NCI-H69 (cell line): ENCODE measurements at regions not wholly inside any gene's neighbourhood (a gene's known extent, or its start where the extent isn't known, plus 50 kb on each side); places are given as distances from the start of the nearest gene placed in this dataset.

Experiments
- DNase-seq: peaks from one replicate; lab custom pipeline; 2025; lab: John Stamatoyannopoulos, UW

DNA sequence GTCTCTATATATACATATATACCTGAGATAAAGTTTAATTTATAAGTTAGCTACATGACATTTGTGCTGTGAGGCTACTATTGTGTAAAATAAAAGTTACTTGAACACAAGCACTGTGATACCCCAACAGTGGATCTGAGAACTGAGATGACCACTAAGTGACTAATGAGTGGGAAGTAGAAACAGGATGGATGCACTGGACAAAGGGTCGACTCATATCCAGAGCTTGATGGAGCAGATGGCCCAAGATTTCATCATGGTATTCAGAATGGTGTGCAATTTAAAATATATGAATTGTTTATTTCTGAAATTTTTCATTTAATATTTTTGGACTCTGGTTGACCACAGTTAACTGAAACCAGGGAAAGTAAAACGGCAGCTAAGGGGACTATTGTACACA, 908.6 kb upstream of the MDGA2 start:
- peak; percentile 32 for DNase-seq

DNA sequence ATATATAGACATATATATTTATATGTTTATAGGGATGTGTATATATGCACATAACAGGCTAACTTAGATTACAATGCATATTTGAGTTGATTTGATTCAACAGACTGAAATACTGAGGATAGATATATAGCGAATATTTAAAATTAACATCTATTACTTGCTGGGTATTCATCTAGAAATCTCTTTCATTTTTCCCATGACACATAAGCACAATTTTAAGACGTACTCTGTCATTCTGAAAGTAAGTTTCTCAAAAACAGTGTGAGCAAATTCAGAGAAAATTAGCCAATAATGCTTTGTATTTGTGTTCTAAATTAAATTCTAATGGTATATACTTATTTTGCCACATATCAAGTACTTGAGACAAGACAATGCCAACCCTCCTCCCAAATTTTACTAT, 907.5 kb upstream of the MDGA2 start:
- DNase-seq = no peak

DNA sequence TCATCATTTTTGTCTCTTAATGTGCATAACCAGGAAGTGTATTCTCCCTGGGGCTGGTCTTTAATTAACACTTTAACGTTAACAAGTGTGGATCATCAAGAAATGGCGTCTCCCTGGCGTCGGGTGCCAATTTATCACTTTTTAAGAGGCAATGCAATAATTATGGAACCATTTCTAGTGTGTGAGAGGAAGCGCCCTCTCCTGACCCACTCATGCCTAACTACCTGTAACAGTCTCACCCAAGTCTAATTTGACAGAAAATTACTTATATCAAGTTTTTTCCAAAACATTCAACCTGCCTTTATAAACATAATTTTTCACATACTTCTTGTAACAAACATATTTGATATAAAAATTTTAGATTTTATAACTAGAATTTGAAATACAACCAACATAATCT, 905.3 kb upstream of the MDGA2 start:
- DNase-seq = peak; percentile 90

DNA sequence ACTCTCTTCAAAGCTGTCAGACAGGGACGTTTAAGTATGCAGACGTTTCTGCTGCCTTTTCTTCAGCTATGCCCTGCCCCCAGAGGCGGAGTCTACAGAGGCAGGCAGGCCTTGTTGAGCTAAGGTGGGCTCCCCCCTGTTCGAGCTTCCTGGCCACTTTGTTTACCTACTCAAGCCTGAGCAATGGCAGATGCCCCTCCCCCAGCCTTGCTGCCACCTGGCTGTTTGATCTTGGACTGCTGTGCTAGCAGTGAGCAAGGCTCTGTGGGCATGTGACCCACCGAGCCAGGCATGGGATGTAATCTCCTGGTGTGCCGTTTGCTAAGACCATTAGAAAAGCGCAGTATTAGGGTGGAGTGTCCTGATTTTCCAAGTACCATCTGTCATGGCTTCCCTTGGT, 900.4 kb upstream of the MDGA2 start:
- peak; percentile 76 for DNase-seq

DNA sequence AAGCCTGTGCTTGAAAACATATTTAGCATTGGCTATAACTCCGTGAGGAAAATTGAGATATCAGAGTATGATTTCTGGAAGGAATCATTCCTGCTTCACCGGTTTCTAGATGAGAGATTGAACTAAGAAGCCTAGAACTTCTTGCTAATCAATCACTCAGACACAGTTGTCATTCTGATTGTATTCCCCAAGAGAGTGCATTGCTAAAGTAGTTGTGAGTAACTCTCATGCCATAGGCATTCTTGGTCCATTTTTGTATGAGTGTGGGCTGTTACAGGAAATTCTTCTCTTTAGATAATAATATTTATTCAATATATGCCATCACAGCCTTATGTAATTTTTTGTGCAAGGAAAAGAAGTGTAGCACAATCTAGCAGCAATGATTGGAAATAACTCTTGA, 893.3 kb upstream of the MDGA2 start:
- DNase-seq = no peak

DNA sequence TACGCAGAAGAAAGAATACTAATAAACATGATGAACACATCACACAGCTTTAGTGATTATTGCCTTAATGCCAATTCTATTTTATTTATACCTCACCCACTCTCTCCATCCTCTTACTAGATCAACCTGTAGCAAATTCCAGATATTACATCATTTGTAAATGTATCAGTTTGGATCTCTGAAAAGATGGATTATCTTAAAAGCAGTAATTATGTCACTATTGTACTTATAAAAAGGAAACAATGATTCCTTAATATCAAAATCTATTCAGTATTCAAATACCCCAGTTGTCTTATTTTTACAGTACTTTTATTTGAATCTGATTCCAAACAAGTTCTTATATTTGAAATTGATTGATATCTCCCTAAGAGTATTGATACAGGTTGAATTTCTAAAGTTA, 892.8 kb upstream of the MDGA2 start:
- no peak for DNase-seq

DNA sequence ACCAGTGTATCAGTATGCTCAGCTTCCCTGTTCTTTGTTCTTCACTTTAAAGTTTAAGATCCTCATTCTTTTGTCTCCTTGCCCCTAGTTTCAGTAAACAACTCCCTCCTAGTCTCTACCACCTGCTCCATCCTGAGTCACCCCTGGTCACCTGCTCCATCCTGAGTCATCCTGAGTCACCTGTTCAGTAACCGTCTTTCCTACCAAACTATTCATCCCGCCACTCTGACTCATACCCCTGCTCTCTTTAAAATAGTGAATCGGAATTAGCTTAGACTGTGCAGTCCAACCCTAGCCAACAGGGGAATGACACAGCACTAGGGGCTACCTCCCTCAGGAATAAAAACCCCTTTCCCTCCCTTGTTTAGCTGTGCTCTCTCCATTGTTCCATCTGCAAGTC, 888.1 kb upstream of the MDGA2 start:
- peak; percentile 15 for DNase-seq

DNA sequence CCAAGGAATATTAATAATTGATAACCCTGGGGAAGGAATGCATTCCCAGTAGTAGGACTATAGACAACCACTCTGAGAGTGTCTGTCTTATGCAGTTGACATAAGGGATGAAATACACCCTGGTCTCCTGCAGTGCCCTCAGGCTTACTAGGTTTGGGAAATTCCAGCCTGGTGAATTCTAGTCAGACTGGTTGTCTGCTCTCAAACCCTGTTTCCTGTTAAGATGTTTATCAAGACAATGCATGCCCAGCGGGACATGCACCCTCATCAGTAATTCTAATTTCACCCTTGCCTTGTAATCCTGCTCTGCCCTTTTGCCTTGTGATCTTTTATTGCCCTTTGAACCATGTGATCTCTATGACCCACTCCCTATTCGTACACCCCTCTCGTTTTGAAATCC, 886.0 kb upstream of the MDGA2 start:
- peak; percentile 15 for DNase-seq

DNA sequence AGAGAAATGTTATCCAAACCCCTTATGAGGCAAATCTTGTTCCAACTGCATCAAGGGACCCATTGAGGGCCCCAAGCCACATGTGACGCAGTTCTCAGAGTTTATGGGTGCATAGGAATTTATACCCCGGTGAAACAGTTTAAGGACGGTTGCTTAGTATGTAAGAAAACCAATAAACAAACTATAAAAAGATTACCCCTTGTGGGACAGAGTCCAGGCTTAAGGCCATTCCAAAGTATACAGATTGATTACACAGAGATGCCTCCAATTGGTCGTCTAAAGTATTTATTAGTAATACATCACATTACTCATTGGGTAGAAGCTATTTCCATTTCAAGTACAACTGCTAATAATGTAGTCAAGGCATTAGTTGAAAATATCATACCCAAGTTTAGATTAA, 885.0 kb upstream of the MDGA2 start:
- no peak for DNase-seq

DNA sequence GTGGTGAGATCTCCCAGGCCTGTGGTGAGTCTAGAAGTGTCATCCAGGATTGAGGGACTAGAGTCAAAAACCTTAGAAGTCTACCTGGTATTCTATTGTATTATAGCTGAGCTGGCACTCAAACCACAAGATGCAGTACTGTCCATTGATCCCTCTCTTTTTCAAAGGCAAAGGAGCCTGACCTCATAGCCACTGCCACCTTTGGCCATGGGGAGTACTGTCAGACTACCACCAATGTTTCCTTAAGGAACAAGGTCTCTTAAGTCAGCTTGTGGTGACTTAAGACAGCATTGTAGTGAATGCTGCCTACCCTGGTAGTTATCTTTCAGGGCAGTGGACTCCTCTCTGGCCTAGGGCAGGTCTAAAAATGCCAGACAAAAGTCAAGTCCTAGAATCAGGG, 878.0 kb upstream of the MDGA2 start:
- DNase-seq = no peak

DNA sequence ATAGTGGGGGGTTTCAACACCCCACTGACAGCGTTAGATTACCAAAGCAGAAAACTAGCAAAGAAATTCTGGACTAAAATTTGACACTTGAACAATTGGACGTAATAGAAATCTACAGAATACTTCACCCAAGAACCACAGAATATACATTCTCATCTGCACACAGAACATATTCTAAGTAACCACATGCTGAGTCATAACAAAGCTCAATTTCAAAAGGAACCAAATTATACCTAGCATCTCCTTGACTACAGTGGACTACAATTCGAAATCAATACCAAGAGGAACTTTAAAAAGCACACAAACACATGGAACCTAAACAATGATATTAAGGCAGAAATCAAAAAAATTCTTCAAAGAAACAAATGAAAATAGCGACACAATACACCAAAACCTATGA, 871.6 kb upstream of the MDGA2 start:
- DNase-seq = peak; percentile 9

DNA sequence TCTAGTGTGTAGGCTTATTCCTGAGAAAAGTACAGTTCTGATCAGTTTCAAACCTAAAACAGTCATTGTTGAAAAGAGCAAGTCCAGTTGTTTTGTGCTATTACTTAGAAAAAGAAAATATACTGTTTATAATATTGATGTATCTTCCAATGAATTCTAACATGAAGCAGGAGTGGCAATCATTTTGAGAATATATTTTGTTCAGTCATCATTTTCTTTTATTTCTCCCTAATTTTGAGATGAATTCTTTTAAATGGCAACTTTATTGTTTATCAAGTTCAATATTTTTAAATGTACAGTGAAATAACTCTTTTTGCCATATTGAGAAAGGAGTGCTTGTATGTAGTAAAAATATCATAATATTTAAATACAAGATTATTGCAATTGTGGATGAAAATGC, 862.2 kb upstream of the MDGA2 start:
- no peak for DNase-seq

DNA sequence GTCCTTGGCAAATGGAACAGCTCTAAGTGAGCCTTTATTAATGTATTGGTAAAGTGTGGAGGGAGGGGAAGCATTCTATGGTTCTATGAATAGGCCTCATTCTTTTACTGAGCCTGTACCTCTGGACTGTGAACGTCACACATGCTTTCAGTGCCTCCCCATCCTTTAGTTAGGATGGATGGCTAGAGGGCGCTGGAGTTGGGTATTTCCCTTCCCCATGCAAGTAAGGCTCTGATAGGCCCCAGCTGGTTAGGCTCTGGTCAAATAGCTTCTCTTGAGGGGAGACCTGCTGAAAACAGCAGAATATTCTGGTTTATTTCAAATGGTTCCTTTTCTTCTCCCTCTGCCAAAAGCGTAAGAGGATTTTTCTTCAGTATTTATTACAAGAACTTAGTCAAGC, 860.9 kb upstream of the MDGA2 start:
- DNase-seq = peak; percentile 35

DNA sequence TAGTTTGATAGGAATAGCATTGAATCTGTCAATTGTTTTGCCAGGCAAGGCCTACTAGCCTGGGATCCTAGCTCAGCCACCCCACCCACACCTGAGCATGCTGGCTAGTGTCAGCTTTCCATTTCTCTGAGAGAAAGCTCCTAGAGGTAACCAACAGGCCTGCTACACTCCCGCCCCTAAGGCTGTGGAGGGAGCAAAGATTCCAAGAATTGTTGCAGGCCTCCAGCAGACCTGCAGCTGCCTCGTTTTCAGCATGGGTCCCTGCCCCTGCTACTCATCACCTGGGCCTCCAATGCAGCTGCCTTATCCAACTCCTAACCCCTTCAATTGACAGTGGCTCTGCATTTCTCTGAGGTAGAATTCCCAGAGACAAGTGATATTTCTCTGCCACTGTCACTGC, 852.4 kb upstream of the MDGA2 start:
- peak; percentile 26 for DNase-seq

DNA sequence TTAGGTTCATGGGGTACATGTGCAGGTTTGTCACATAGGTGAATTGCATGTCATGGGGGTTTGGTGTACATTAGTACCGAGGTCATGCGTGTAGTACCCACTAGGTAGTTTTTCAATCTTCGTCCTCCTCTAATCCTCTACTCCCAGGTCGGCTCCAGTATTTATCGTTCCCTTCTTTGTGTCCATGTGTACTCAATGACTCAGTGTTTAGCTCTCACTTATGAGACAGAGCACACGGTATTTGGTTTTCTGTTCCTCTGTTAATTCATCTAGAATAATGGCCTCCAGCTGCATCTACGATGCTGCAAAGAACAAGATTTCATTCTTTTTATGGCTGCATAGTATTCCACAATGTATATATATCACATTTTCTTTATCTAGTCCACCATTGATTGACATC, 850.9 kb upstream of the MDGA2 start:
- DNase-seq = no peak

DNA sequence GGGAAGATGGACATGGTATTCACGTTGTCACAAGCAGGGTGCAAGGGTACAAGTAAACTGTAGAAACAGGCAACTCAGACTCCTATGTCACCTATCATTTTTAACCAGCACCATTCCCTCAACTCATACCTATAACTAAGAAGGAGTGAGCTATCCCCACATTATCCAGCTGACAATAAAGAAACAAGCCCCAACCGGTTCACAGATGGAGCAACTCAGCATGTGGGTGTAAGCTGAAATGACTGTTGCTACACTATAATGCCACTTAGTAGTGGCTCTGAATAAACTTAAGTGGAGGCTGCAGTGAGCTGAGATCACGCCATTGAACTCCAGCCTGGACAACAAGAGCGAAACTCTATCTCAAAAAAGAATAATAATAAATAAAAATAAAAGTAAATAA, 829.5 kb upstream of the MDGA2 start:
- DNase-seq = peak; percentile 89

DNA sequence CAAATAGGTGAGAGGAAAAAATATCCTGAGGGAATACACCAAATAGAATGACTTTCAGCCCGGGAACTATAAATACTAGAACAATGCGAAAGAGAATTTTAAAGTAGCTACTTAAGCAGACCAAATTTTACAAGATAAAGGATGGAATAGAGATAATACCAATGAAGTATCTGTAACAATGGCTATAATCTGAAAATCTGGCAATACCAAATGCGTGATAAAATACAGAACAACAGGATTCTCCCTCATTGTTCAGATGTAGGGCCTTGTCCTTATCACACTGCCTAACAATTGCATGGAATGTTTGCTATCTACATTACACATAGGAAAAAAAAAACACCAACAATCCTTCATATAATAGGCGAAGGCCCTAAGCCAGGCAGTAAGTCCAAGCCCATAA, 815.4 kb upstream of the MDGA2 start:
- no peak for DNase-seq

DNA sequence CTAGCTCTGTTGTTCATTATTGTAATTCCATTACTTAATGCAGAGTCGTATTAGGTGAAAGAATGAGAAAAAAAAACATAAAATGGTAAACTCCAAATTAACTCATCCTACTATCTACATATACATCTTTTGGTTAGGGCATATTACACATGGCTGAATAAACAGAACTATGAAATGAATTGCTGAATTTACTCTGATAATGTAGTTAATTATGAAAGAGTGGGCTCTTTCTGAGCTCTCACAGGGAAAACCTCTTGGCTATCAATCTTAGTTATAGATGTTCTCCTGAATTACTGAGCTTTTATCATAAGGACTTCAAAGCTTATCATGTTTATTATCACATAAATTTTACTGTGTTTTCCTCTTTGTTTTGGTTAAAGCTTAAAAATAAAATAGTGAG, 798.5 kb upstream of the MDGA2 start:
- DNase-seq = no peak

DNA sequence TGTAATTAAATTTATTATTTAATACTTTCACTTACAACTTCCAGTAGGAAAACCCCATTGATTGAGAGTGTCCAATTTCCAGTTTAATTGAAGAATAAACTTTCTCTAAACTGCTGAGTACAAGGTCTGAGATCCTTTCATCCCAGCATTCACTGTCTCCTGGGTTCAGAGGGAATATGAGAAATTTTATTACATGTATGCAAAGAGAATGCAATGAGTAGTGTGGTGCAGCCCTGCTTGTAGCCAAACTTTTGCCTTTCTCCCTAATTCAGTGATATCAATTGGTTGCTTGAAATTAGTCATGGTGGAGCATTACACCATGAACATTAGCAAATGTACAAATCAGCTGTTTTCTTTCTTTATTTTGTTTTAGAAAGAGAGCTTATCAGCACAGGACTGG, 780.6 kb upstream of the MDGA2 start:
- DNase-seq = no peak

DNA sequence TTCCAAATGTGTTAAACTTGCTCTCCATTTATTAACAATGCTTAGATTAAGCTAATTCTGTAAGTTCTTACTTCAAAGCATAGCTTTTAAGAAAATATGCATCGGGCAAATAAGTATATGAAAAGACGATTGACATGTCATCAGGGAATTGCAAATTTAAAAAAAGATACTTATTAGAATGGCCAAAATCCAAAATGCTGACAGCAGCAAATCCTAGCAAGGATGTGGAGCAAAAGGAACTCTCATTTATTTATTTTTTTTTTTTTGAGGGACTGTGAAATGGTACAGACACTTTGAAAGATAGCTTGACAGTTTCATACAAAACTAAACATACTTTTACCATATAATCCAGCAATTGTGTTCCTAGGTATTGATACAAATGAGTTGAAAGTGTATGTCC, 779.5 kb upstream of the MDGA2 start:
- no peak for DNase-seq

DNA sequence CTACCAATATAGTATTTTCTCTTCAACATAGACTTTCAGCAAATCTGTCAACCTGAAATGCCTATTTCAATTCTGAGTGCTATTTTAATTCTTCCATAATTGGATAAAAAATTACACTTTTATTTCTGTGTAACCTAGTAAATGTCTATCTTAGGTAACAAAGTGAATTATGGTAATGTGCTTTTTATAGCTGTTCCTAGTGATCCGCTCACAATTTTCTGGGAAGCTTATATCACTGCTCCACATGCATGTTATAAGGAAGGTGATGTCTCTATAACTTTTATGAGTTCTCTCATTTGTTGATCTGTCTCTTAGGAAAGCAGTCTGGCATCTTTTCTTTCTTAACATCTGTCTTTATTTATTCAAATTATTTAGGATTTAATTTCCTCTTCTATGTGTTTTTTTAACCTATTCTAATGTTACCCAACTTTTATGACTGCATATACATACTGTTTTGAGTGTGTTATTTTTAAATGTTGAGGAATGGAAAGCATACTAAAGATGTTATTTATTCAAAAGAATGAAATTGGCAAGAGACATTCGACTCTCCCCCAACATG, 777.1 kb upstream of the MDGA2 start:
- no peak for DNase-seq

DNA sequence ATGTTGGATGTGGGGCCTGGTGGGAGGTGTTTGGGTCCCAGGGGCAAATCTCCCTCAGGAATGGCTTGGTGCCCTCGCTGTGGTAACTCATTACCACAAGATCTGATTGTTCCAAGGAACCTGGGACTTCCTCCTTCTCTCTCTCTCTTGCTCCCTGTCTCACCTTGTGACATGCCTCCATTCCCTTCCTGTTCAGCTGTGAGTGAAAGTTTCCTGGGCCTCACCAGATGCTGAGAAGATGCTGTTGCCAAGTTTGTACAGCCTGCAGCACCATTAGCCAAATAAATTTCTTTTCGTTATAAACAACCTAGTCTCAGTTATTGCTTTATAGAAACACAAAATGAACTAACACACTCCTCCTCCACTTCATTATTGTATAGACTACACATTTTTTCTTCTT, 759.8 kb upstream of the MDGA2 start:
- DNase-seq = peak; percentile 26

DNA sequence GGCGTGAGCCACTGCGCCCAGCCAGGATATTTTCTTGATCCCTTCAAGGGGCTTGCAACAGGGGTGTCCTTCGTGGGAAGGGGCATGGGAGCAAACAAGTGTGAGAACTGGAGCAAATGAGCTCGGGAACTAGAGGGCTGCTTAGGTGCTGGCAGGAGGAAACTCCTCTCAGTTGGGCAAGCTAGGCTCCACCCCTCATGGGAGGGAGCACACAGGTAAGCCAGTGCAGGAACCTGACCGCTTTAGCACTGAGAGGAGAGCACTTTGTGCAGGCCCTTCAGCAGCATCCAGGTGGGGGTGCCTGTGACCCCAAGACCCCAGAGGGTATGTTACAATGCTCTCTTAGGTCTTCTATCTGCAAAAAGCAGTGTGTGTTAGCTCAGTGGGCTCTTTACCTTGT, 755.4 kb upstream of the MDGA2 start:
- no peak for DNase-seq

DNA sequence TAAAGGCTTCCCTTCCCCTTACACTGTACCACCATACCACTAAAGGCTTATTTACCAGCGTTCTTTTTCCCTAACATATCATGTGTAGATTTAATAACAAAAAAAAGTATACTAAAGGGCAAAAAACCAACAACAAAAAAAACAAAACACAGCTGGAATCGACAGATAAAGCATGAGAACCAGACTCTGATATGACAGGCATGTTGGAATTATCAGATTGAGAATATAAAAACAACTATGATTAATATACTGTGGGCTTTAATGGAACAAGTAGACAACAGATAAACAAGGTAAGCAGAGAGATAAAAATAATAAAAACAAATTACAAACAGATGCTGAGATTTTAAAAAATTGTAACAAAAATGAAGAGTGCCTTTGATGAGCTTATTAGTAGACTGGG, 754.1 kb upstream of the MDGA2 start:
- DNase-seq = no peak
